Ramos (cell line): ENCODE measurements at regions not wholly inside any gene's neighbourhood (a gene's known extent, or its start where the extent isn't known, plus 50 kb on each side); places are given as distances from the start of the nearest gene placed in this dataset.
"Not testable (repeated sequence)": the region's sequence is repeated elsewhere in the genome, so short reads cannot be mapped to it uniquely, and the experiment has no call there.

Source experiments
- in situ Hi-C: fragments of 300-500 bp; cut with MboI; formaldehyde crosslinking; loops from one replicate; pipeline ENCODE4 v1.14.3; 2022; ENCODE audit warnings: low sequenced_read_pairs; ENCODE audit not compliant: unreplicated experiment

- in situ Hi-C loops = not testable (repeated sequence)
These were observed 73.5 kb downstream of the NPIPA8 start for GRCh38 chr16:18263046-18263445.

- in situ Hi-C loops = not testable (repeated sequence)
These were observed 74.7 kb downstream of the NPIPA8 start for GRCh38 chr16:18261848-18262247.

- in situ Hi-C loops = not testable (repeated sequence)
These were observed 76.9 kb downstream of the NPIPA8 start for GRCh38 chr16:18259496-18260176.

GRCh38 chr16:18252943-18253342 is 83.6 kb downstream of the NPIPA8 start:
- in situ Hi-C loops = not testable (repeated sequence)

GRCh38 chr16:18230505-18230904 is 106.0 kb downstream of the NPIPA8 start:
- in situ Hi-C loops = not testable (repeated sequence)

- in situ Hi-C loops = not testable (repeated sequence)
These were observed 114.2 kb downstream of the NPIPA8 start for GRCh38 chr16:18222054-18223009.

- in situ Hi-C loops = not testable (repeated sequence)
These were observed 118.8 kb downstream of the NPIPA8 start for GRCh38 chr16:18217741-18218140.

GRCh38 chr16:18216814-18217213 is 119.7 kb downstream of the NPIPA8 start:
- in situ Hi-C loops = not testable (repeated sequence)

- in situ Hi-C loops = not testable (repeated sequence)
These were observed 122.7 kb downstream of the NPIPA8 start for GRCh38 chr16:18213810-18214209.

- in situ Hi-C loops = not testable (repeated sequence)
These were observed 125.0 kb downstream of the NPIPA8 start for GRCh38 chr16:18211505-18211904.

- in situ Hi-C loops = not testable (repeated sequence)
These were observed 131.8 kb downstream of the NPIPA8 start for GRCh38 chr16:18204786-18205185.

- in situ Hi-C loops = not testable (repeated sequence)
These were observed 132.2 kb downstream of the NPIPA8 start for GRCh38 chr16:18204309-18204708.

GRCh38 chr16:18201511-18201910 is 135.0 kb downstream of the NPIPA8 start:
- in situ Hi-C loops = not testable (repeated sequence)

- in situ Hi-C loops = not testable (repeated sequence)
These were observed 144.1 kb downstream of the NPIPA8 start for GRCh38 chr16:18192389-18192788.

- in situ Hi-C loops = not testable (repeated sequence)
These were observed 146.4 kb downstream of the NPIPA8 start for GRCh38 chr16:18190179-18190578.

GRCh38 chr16:18184755-18185154 is 151.8 kb downstream of the NPIPA8 start:
- in situ Hi-C loops = not testable (repeated sequence)

GRCh38 chr16:18181028-18181427 is 155.5 kb downstream of the NPIPA8 start:
- in situ Hi-C loops = not testable (repeated sequence)

- in situ Hi-C loops = not testable (repeated sequence)
These were observed 162.5 kb downstream of the NPIPA8 start for GRCh38 chr16:18173945-18174497.

- in situ Hi-C loops = not testable (repeated sequence)
These were observed 174.2 kb downstream of the NPIPA8 start for GRCh38 chr16:18162293-18162692.

- in situ Hi-C loops = not testable (repeated sequence)
These were observed 175.3 kb downstream of the NPIPA8 start for GRCh38 chr16:18161224-18161623.

- in situ Hi-C loops = not testable (repeated sequence)
These were observed 177.4 kb downstream of the NPIPA8 start for GRCh38 chr16:18159185-18159584.
